Caco-2 (cell line): ENCODE measurements at regions not wholly inside any gene's neighbourhood (a gene's known extent, or its start where the extent isn't known, plus 50 kb on each side); places are given as distances from the start of the nearest gene placed in this dataset.

Experiments used
- BruUV-seq: library from RNA; stranded (reverse); fragments of 400-500 nt; replicated peaks from 2 replicates; lab custom pipeline; 2021; lab: Mats Ljungman, UMichigan
- CTCF ChIA-PET: fragments of 300-600 bp; sonication (Branson Sonifier 250); formaldehyde crosslinking; loops from one replicate; lab custom pipeline; 2022; ENCODE audit warnings: antibody characterized with exemption; lab: Charles Lee
- POLR2A ChIA-PET: fragments of 300-600 bp; sonication (Branson Sonifier 250); formaldehyde crosslinking; loops from one replicate; lab custom pipeline; 2022; ENCODE audit warnings: antibody characterized with exemption; lab: Charles Lee
- DNase-seq, 2 experiments: peaks; one replicate each; pipeline versions ENCODE4 v3.0.0 to v3.0.0-alpha.2; 2020 to 2022
- H3K27me3 ChIP-seq: replicated peaks from 2 replicates; pipeline ENCODE4 v1.6.0; 2011; ENCODE audit warnings: low read length; ENCODE audit not compliant: control insufficient read depth, insufficient read depth
- H3K36me3 ChIP-seq: 2 replicates; pipeline ENCODE4 v1.5.1; 2011; ENCODE audit warnings: low read length; ENCODE audit not compliant: control insufficient read depth, insufficient read depth
- H3K4me1 ChIP-seq: fragments of 250-450 bp; sonication (Bioruptor Pico); 2 replicates; pipeline ENCODE4 v1.5.1; 2020; ENCODE audit warnings: mild to moderate bottlenecking
- H3K4me3 ChIP-seq: 2 replicates; pipeline ENCODE4 v1.5.1; 2011; ENCODE audit warnings: low read depth, mild to moderate bottlenecking, control low read depth, low read length
- H3K9me3 ChIP-seq: fragments of 250-450 bp; sonication (Bioruptor Pico); 2 replicates; pipeline ENCODE4 v1.5.1; 2020; ENCODE audit warnings: mild to moderate bottlenecking, moderate library complexity
- H3K27ac Mint-ChIP-seq: one replicate; pipeline ENCODE4 v1.8.0; 2022; ENCODE audit warnings: mixed read lengths; ENCODE audit not compliant: unreplicated experiment
- H3K27me3 Mint-ChIP-seq: one replicate; pipeline ENCODE4 v1.8.0; 2022; ENCODE audit warnings: mixed read lengths; ENCODE audit not compliant: insufficient read depth, unreplicated experiment
- H3K36me3 Mint-ChIP-seq: one replicate; pipeline ENCODE4 v1.8.0; 2022; ENCODE audit warnings: mild to moderate bottlenecking, mixed read lengths; ENCODE audit not compliant: insufficient read depth, unreplicated experiment
- H3K4me1 Mint-ChIP-seq: one replicate; pipeline ENCODE4 v1.8.0; 2022; ENCODE audit warnings: low read depth, mixed read lengths; ENCODE audit not compliant: unreplicated experiment
- H3K4me3 Mint-ChIP-seq: one replicate; pipeline ENCODE4 v1.8.0; 2022; ENCODE audit warnings: mild to moderate bottlenecking, moderate library complexity, mixed read lengths; ENCODE audit not compliant: unreplicated experiment
- H3K9me3 Mint-ChIP-seq: one replicate; pipeline ENCODE4 v1.8.0; 2022; ENCODE audit warnings: mixed read lengths; ENCODE audit not compliant: unreplicated experiment
- CTCF ChIP-seq, 2 experiments: fragments of 200-600 bp in 1 of 2; IDR thresholded peaks; 1 replicate in 1 of 2; 2 replicates in 1 of 2; pipeline versions ENCODE4 v1.5.1 to v1.8.0; 2011 to 2022; ENCODE audit warnings: antibody characterized with exemption in 1 of 2, control low read depth in 1 of 2, inconsistent platforms in 1 of 2, low read depth in 1 of 2, low read length in 1 of 2, mild to moderate bottlenecking in 1 of 2, moderate library complexity in 1 of 2; ENCODE audit not compliant: insufficient read depth in 1 of 2, severe bottlenecking in 1 of 2, unreplicated experiment in 1 of 2
- intact Hi-C: fragments of 100-400 bp; cut with micrococcal nuclease; formaldehyde crosslinking; loops from one replicate; pipeline ENCODE4 v1.10.0; 2022; ENCODE audit not compliant: unreplicated experiment

DNA sequence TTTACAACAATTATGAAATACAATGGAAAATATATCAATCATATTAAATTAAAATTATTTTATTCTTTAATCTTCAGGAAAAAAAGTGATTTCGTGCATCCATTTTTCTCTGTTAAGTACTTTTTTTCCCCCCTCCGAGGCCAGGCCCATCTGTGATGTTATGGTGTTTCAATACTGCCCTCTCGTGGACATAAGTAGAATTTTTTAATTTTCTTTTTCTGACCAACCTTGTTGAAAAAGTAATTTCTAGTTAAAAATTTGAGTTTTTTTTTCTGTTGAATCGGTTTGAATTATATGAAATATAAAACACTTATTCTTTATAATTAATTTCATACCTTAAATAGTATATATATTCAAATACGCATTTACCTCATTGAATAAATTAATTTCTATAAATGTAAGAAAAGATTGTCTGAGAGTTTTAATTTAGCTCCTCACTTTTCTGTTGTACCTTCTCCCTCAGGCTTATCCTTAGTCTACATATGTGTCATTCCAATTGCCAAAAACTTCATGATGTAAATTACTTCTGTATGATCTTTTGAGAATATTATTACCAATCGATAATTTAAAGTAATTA, 175.8 kb upstream of the TECRL start:
- CTCF ChIA-PET = no interaction called here
- intact Hi-C loops = loop anchor here (1.0 kb wide), 1 partner anchor 427 kb away; no protein-coding TSS in a partner anchor

GRCh38 chr4:64584125-64584524, 174.9 kb upstream of the TECRL start:
- Mint-ChIP-seq H3K27ac (no peak overlapping the region), H3K4me3 (no peak overlapping the region), H3K36me3 (no peaks in the 10 kb centered on the region), H3K9me3 (no peaks in the 10 kb centered on the region), H3K4me1 (no peaks in the 10 kb centered on the region), H3K27me3 (no peaks in the 10 kb centered on the region)
- CTCF ChIA-PET = no interaction called here
- Histone ChIP-seq H3K4me1 (no peaks in the 10 kb centered on the region), H3K36me3 (no peaks in the 10 kb centered on the region), H3K27me3 (no peaks in the 10 kb centered on the region), H3K4me3 (no peak overlapping the region), H3K9me3 (no peaks in the 10 kb centered on the region)
- no TSS peak for BruUV-seq
- no peak for DNase-seq
- intact Hi-C loops = no loop called here
- POLR2A ChIA-PET = no interaction called here
- no peak for TF ChIP-seq CTCF (IDR thresholded peaks at IDR 0.05; ENCODE audit: insufficient read depth in 1 of 2, low read depth in 1 of 2, low read length in 1 of 2, severe bottlenecking in 1 of 2, unreplicated experiment in 1 of 2)

More for the DNA sequence above, 175.8 kb upstream of the TECRL start:
- H3K4me3 Mint-ChIP-seq = no peak overlapping the region
- no TSS peak for BruUV-seq
- TF ChIP-seq CTCF (IDR thresholded peaks at IDR 0.05; ENCODE audit: insufficient read depth in 1 of 2, low read depth in 1 of 2, low read length in 1 of 2, severe bottlenecking in 1 of 2, unreplicated experiment in 1 of 2) = peak in 1 of 2 experiments; percentile 53
- Histone ChIP-seq H3K4me1 (no peaks in the 10 kb centered on the region), H3K4me3 (no peak overlapping the region), H3K9me3 (no peaks in the 10 kb centered on the region), H3K27me3 (no peaks in the 10 kb centered on the region), H3K36me3 (no peaks in the 10 kb centered on the region)
- H3K27me3 Mint-ChIP-seq = no peaks in the 10 kb centered on the region
- POLR2A ChIA-PET = no interaction called here
- no peaks in the 10 kb centered on the region for H3K4me1 Mint-ChIP-seq
- no peak overlapping the region for H3K27ac Mint-ChIP-seq
- DNase-seq = peak in 1 of 2 experiments; percentile 3
- H3K9me3 Mint-ChIP-seq = no peaks in the 10 kb centered on the region
- no peaks in the 10 kb centered on the region for H3K36me3 Mint-ChIP-seq

DNA sequence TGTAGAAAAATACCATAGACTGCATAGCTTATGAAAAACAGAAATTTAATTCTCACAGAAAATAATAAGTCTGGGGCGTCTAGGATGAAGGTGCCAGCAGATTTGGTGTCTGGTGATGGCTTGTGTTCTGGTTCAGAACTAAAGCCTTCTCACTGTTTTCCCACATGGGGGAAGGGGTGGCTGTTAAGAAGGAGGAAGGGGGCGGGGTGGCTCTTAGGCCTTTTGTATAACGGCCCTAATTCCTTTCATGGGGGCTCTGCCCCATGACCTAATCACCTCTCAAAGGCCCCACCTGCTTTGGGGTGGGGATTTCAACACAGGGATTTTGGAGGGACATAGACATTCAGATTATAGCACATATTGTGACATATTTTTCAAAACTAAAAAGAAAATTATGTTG, 173.2 kb upstream of the TECRL start:
- no peaks in the 10 kb centered on the region for H3K4me1 Mint-ChIP-seq
- no peaks in the 10 kb centered on the region for H3K4me1 ChIP-seq
- TF ChIP-seq CTCF (IDR thresholded peaks at IDR 0.05; ENCODE audit: insufficient read depth in 1 of 2, low read depth in 1 of 2, low read length in 1 of 2, severe bottlenecking in 1 of 2, unreplicated experiment in 1 of 2) = no peak
- no peak overlapping the region for H3K4me3 Mint-ChIP-seq
- ChIA-PET CTCF (no interaction called here), POLR2A (no interaction called here)
- H3K36me3 Mint-ChIP-seq = no peaks in the 10 kb centered on the region
- H3K36me3 ChIP-seq = no peaks in the 10 kb centered on the region
- H3K9me3 ChIP-seq = no peaks in the 10 kb centered on the region
- intact Hi-C loops = no loop called here
- no peak overlapping the region for H3K27ac Mint-ChIP-seq
- no peak for DNase-seq
- no peaks in the 10 kb centered on the region for H3K9me3 Mint-ChIP-seq
- no peaks in the 10 kb centered on the region for H3K27me3 ChIP-seq
- BruUV-seq = no TSS peak
- H3K27me3 Mint-ChIP-seq = no peaks in the 10 kb centered on the region
- H3K4me3 ChIP-seq = no peak overlapping the region
